ENCODE measurements at regions not wholly inside any gene's neighbourhood (a gene's known extent, or its start where the extent isn't known, plus 50 kb on each side); places are given as distances from the start of the nearest gene placed in this dataset.
"Not testable (repeated sequence)": the region's sequence is repeated elsewhere in the genome, so short reads cannot be mapped to it uniquely, and the experiment has no call there.

DNA sequence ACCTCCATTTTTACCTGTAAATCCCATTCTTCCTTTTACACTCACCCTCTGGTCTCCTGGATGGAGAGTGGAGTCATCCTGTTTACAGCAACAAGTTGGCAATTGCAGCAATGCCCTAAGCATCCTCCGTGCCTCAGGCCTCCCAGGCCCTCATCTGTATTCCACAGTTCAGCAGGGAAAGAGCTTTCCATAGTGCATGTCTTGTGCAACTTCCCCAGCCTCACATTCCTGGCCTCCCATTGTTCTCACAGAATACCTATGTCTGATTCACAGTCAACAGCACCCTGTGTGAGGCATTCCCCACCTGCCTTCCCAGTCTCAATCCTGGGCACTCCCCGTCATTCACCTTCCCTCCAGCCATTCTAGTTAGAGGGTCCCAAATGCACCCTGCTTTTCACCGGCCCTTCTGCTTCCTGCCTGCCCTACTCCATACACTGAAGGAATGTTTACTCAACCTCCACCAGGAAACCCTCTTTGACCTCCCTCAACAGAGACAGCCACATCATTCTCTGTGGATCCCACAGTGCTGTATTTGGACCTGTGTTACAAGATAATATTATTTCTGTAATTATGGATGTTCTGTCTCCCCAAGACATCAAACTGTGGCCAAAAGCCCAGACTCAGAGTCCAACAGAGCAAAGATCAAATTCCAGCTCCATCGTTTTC lies 405.7 kb downstream of the BUD13 start:
- peak in 1 of 6 donors; percentile 67 for DNase-seq (ENCODE audit: low read depth in 4 of 6, low spot score in 6 of 6)
- peaks cover 3% of the 10 kb centered on the region for H3K27me3 ChIP-seq (ENCODE audit: control insufficient read depth, insufficient read depth, low read length)
- H3K4me1 ChIP-seq (ENCODE audit: control insufficient read depth, insufficient read depth, low read length): peaks cover 11% of the 10 kb centered on the region
- no peak overlapping the region for H3K4me3 ChIP-seq (ENCODE audit: low read depth, low read length)
- no peaks in the 10 kb centered on the region for H3K9me3 ChIP-seq (ENCODE audit: control insufficient read depth, insufficient read depth, low read length)
- no peaks in the 10 kb centered on the region for H3K36me3 ChIP-seq (ENCODE audit: control insufficient read depth, insufficient read depth, low read length)
- 43% methylated on average over 4 of the region's 4 CpGs for WGBS (ENCODE audit: insufficient coverage)
- no peak overlapping the region for H3K27ac ChIP-seq (ENCODE audit: low read depth, low read length)

DNA sequence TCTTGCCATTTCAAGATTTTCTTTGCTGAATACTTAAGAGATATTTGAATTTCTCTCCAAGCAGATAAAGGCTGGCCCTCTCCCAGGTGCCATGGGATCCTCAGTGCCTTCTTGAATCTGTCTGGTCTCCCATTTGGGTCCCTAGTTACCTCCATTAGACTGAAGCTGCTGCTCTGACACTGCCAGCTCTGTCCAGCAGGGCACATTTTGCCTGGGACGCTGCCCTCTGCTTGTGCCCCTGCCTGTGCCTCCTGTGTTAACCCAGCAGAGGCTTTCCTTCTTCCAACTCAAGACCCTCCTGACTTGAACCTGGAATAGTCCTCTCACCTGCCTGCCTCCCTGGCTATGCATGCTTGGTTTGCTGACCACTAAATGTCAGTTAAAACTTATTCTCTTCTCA lies 406.3 kb downstream of the BUD13 start:
- no peaks in the 10 kb centered on the region for H3K9me3 ChIP-seq (ENCODE audit: control insufficient read depth, insufficient read depth, low read length)
- peaks cover 9% of the 10 kb centered on the region for H3K4me1 ChIP-seq (ENCODE audit: control insufficient read depth, insufficient read depth, low read length)
- H3K27me3 ChIP-seq (ENCODE audit: control insufficient read depth, insufficient read depth, low read length): peaks cover 3% of the 10 kb centered on the region
- no peak overlapping the region for H3K4me3 ChIP-seq (ENCODE audit: low read depth, low read length)
- no peak overlapping the region for H3K27ac ChIP-seq (ENCODE audit: low read depth, low read length)
- H3K36me3 ChIP-seq (ENCODE audit: control insufficient read depth, insufficient read depth, low read length): no peaks in the 10 kb centered on the region
- WGBS (ENCODE audit: insufficient coverage): 71% methylated on average over 1 of the region's 1 CpG
- DNase-seq (ENCODE audit: low read depth in 4 of 6, low spot score in 6 of 6): no peak

DNA sequence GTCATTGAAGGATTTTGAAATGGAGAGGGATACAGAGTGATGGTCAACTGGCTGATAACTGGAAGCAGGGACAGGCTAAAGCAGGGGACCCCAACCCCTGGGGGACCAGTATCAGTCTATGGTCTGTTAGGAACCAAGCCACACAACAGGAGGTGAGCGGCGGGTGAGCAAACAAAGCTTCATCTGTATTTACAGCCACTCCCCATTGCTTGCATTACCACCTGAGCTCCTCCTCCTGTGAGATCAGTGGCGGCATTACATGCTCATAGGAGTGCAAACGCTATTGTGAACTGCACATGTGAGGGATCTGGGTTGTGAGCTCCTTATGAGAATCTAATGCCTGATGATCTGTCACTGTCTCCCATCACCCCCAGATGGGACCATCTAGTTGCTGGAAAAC lies 407.9 kb downstream of the BUD13 start:
- 100% methylated on average over 1 of the region's 4 CpGs for WGBS (ENCODE audit: insufficient coverage)
- not testable (repeated sequence) for H3K36me3 ChIP-seq (ENCODE audit: control insufficient read depth, insufficient read depth, low read length); DNase-seq (ENCODE audit: low read depth in 4 of 6, low spot score in 6 of 6); H3K9me3 ChIP-seq (ENCODE audit: control insufficient read depth, insufficient read depth, low read length); H3K4me3 ChIP-seq (ENCODE audit: low read depth, low read length); H3K27me3 ChIP-seq (ENCODE audit: control insufficient read depth, insufficient read depth, low read length); H3K27ac ChIP-seq (ENCODE audit: low read depth, low read length); H3K4me1 ChIP-seq (ENCODE audit: control insufficient read depth, insufficient read depth, low read length)

DNA sequence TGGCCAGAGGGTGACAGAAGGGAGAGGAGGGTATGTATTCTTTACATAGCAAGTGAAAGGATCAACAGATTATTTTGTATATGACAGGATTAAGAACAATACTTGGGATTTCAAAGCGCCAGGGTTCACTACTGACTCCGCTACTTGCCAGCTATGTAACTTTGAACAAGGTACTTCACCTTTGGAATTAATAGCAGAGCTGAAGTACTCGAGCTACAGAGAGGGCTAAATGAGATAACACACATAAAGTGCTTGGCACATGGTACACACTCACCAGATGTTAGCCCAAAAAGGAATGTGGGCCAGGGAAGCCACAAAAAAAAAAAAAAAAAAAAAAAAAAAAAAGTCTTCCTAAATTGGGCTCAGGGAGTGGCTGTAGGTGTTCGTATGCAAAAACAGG lies 408.4 kb downstream of the BUD13 start:
- Histone ChIP-seq H3K9me3 (ENCODE audit: control insufficient read depth, insufficient read depth, low read length) (no peaks in the 10 kb centered on the region), H3K36me3 (ENCODE audit: control insufficient read depth, insufficient read depth, low read length) (no peaks in the 10 kb centered on the region), H3K27ac (ENCODE audit: low read depth, low read length) (no peak overlapping the region), H3K4me3 (ENCODE audit: low read depth, low read length) (no peak overlapping the region), H3K4me1 (ENCODE audit: control insufficient read depth, insufficient read depth, low read length) (peaks cover 7% of the 10 kb centered on the region), H3K27me3 (ENCODE audit: control insufficient read depth, insufficient read depth, low read length) (peaks cover 3% of the 10 kb centered on the region)
- DNase-seq (ENCODE audit: low read depth in 4 of 6, low spot score in 6 of 6): no peak
- WGBS (ENCODE audit: insufficient coverage): 81% methylated on average over 1 of the region's 4 CpGs

DNA sequence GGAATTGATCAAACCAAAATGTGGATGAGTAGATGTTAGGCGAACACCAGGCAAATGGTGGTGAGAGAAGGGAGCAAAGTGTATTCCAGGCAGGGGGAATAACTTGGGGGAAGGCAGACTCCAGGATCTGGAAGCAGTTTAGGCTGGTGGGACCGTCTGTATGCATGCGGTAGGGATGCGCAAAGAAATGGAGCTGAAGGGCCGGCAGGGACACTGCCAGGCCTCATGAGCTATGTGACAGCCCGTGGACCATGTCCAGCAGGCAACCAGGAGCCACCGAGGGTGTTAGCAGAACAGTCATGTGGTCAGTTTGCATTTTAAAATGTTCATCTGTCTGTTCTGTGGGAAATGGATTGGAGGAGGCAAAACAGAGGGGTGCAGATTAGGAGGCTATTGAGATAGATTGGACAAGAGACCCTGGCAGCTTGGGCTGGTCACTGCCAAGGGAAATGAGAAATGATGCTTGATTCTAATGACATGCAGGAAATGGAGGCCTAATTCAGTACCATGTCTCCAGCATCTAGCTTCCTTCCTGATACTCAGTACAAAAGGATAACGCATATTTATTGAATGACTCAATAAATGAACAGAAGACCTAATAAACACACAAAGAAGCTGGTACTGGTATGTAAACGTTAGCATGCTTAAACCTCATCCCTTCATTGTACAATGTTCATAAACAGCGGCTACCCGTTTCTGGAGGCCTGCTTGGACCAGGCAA lies 412.4 kb downstream of the BUD13 start:
- H3K4me3 ChIP-seq (ENCODE audit: low read depth, low read length): no peak overlapping the region
- no peaks in the 10 kb centered on the region for H3K9me3 ChIP-seq (ENCODE audit: control insufficient read depth, insufficient read depth, low read length)
- no peak overlapping the region for H3K27ac ChIP-seq (ENCODE audit: low read depth, low read length)
- H3K4me1 ChIP-seq (ENCODE audit: control insufficient read depth, insufficient read depth, low read length): peaks cover 12% of the 10 kb centered on the region
- H3K36me3 ChIP-seq (ENCODE audit: control insufficient read depth, insufficient read depth, low read length): no peaks in the 10 kb centered on the region
- 59% methylated on average over 7 of the region's 11 CpGs for WGBS (ENCODE audit: insufficient coverage)
- DNase-seq (ENCODE audit: low read depth in 4 of 6, low spot score in 6 of 6): peak in 1 of 6 donors; percentile 35
- H3K27me3 ChIP-seq (ENCODE audit: control insufficient read depth, insufficient read depth, low read length): peaks cover 3% of the 10 kb centered on the region

DNA sequence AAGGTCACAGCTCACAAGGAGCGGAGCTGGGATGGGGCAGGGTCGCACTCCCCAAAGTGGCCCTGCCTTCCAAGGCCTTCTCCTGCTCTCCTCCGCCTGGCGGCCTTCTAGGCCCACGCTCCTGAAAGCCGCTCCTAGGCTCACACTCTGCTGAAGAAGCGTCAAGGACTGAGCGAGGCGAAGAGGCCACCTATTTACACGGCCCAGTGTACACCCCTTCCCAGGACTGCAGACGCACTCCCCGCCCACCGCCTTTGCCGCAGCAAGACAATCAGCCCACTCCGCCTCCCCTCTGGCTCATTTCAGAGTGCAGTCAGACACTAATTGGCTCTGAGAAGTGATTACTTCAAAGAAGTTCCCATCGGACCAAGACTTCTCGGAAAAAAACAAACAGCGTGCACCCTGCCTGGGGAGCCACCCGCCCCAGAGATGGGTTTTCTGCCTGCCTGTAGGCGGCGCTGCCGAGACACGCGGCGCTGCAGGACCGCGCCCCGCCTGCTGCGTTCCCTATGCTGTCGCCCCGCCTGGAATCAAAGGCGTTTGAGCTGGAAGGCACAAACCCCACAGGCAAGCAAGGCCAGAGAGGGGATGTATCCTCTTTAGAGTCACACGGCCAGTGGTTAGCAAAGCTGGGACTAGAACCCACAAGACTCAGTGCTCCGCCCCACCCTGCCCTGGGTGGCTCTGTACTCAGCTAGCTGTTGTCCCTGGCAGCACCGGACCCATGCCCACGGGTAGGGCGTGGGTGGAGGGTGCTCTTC lies 414.8 kb downstream of the BUD13 start:
- H3K27me3 ChIP-seq (ENCODE audit: control insufficient read depth, insufficient read depth, low read length): peaks cover 3% of the 10 kb centered on the region
- H3K4me1 ChIP-seq (ENCODE audit: control insufficient read depth, insufficient read depth, low read length): peaks cover 12% of the 10 kb centered on the region
- no peaks in the 10 kb centered on the region for H3K36me3 ChIP-seq (ENCODE audit: control insufficient read depth, insufficient read depth, low read length)
- H3K4me3 ChIP-seq (ENCODE audit: low read depth, low read length): no peak overlapping the region
- DNase-seq (ENCODE audit: low read depth in 4 of 6, low spot score in 6 of 6): peak in 3 of 6 donors; percentile 20 to 87 (median 76)
- no peak overlapping the region for H3K27ac ChIP-seq (ENCODE audit: low read depth, low read length)
- no peaks in the 10 kb centered on the region for H3K9me3 ChIP-seq (ENCODE audit: control insufficient read depth, insufficient read depth, low read length)
- 34% methylated on average over 37 of the region's 37 CpGs for WGBS (ENCODE audit: insufficient coverage)

DNA sequence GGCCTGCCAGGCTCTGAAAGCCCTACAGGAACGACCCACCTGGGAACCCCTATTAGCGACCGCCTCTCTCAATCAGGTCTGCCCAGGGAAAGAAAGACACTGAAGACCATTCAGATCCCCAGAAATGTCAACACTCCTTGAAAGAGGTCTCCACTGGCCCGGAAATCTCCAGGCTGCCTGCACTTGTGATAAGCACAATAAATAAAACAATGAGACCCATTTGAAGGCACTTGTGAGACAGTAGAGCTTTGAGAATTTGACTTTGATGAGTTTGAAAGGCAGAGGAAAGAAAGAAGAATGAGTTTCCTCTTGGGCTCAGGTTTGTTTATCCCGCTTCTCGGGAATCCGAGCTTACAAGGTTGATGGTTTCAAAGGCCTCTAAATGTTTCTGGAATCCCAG lies 416.3 kb downstream of the BUD13 start:
- WGBS (ENCODE audit: insufficient coverage): 81% methylated on average over 6 of the region's 7 CpGs
- Histone ChIP-seq H3K4me3 (ENCODE audit: low read depth, low read length) (no peak overlapping the region), H3K36me3 (ENCODE audit: control insufficient read depth, insufficient read depth, low read length) (no peaks in the 10 kb centered on the region), H3K4me1 (ENCODE audit: control insufficient read depth, insufficient read depth, low read length) (peaks cover 12% of the 10 kb centered on the region), H3K27ac (ENCODE audit: low read depth, low read length) (no peak overlapping the region), H3K9me3 (ENCODE audit: control insufficient read depth, insufficient read depth, low read length) (no peaks in the 10 kb centered on the region), H3K27me3 (ENCODE audit: control insufficient read depth, insufficient read depth, low read length) (no peaks in the 10 kb centered on the region)
- DNase-seq (ENCODE audit: low read depth in 4 of 6, low spot score in 6 of 6): no peak

DNA sequence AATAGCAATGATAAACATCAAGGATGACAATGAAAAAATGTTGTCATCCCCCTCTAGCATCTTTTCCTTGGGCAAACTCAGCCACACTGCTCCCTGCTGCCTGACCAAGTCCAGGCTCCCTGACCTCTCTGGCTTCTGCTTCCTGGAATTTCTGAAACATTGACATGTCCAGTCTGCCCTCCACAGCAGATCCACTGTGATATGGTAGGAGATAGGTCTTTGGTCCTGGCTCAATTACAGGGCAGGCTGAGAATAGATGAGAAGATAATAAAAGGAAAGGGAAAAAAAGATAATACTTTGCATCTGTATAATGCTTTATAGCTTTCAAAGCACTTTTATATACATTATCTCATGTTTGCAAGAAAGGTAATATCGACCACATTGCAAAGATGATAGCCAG lies 417.7 kb downstream of the BUD13 start:
- DNase-seq (ENCODE audit: low read depth in 4 of 6, low spot score in 6 of 6): no peak
- no peak overlapping the region for H3K27ac ChIP-seq (ENCODE audit: low read depth, low read length)
- no peaks in the 10 kb centered on the region for H3K36me3 ChIP-seq (ENCODE audit: control insufficient read depth, insufficient read depth, low read length)
- H3K9me3 ChIP-seq (ENCODE audit: control insufficient read depth, insufficient read depth, low read length): no peaks in the 10 kb centered on the region
- no peak overlapping the region for H3K4me3 ChIP-seq (ENCODE audit: low read depth, low read length)
- H3K4me1 ChIP-seq (ENCODE audit: control insufficient read depth, insufficient read depth, low read length): peaks cover 9% of the 10 kb centered on the region
- 100% methylated on average over 1 of the region's 1 CpG for WGBS (ENCODE audit: insufficient coverage)
- no peaks in the 10 kb centered on the region for H3K27me3 ChIP-seq (ENCODE audit: control insufficient read depth, insufficient read depth, low read length)

DNA sequence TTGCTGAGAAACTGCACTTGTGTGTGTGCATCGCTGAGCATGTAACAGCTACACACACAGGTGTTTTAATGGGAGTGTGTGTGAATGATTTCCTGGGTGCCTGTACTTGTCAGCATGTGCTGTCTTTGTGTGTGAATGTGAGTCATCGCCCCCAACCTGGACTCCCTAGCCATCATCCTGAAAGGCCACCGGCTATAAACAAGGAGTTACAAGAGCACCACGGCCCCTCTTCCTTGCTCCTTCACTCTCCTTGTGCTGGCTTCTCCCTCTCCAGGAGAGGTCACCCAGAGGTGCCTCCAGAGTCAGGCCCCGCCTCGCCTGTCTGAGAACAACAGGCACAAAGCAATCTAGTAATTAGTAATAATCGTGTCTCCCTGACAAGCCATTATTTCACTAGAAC lies 419.2 kb downstream of the BUD13 start:
- Histone ChIP-seq H3K36me3 (ENCODE audit: control insufficient read depth, insufficient read depth, low read length) (no peaks in the 10 kb centered on the region), H3K27ac (ENCODE audit: low read depth, low read length) (no peak overlapping the region), H3K27me3 (ENCODE audit: control insufficient read depth, insufficient read depth, low read length) (no peaks in the 10 kb centered on the region), H3K4me3 (ENCODE audit: low read depth, low read length) (no peak overlapping the region), H3K4me1 (ENCODE audit: control insufficient read depth, insufficient read depth, low read length) (peaks cover 9% of the 10 kb centered on the region), H3K9me3 (ENCODE audit: control insufficient read depth, insufficient read depth, low read length) (no peaks in the 10 kb centered on the region)
- DNase-seq (ENCODE audit: low read depth in 4 of 6, low spot score in 6 of 6): peak in 1 of 6 donors; percentile 51
- no CpG with 5 or more reads among the region's 7 CpGs for WGBS (ENCODE audit: insufficient coverage)
